COR-L47 (cell line): ENCODE measurements at regions not wholly inside any gene's neighbourhood (a gene's known extent, or its start where the extent isn't known, plus 50 kb on each side); places are given as distances from the start of the nearest gene placed in this dataset.
"Not testable (repeated sequence)": the region's sequence is repeated elsewhere in the genome, so short reads cannot be mapped to it uniquely, and the experiment has no call there.

Experiments used
- DNase-seq: peaks from one replicate; lab custom pipeline; 2025; lab: John Stamatoyannopoulos, UW

DNA sequence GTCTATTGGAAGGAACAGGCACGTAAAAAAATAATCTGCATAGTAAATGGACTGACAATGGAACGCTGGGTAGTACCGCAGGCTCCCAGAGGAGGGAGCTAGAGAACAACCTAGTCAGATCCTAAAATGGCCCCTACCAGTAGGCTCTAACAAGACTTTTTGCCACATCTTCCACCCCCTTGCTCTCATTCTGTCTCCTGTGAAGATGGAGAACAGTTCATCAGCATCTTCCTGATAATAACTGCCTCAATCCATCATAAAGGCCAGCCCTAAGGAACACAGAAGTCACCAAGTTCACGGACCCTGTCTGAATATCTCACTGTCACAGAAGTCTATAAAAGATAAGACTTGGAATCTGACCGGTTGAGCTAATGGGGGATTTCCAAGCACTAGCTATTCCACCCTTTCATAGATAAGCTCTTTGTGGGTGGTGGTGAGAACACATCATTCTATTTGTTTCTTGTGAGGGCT, 133.4 kb downstream of the SLC1A3 start:
- peak; percentile 71 for DNase-seq

DNA sequence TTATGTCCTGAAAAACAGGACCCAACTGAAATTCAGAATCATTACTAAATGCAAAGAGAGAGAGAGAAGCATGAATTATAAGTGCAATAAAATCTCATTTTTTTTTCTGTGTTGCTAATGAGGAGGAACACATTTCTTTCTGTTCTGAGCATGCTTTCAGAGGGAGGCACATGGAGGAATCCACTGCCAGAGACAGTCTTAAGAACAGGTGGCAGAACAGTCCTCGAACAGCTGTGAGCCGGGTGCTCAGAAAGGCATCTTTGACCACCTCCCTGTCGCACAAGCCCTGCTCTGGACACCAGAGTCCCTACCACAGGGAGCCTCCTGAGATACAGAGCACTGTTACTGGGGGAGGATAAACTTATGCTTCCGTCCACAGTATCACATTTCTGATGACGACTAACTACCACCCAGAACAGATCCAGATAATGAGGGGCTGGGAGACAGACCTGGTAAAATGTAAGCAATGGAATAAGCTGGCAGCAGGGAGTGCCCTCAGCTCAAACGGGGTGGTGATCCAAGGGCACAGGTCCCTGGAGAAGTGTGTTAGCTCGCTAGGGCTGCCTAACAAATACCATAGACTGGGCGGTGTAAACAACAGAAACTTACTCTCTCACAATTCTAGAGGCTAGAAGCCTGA, 134.0 kb downstream of the SLC1A3 start:
- no peak for DNase-seq

DNA sequence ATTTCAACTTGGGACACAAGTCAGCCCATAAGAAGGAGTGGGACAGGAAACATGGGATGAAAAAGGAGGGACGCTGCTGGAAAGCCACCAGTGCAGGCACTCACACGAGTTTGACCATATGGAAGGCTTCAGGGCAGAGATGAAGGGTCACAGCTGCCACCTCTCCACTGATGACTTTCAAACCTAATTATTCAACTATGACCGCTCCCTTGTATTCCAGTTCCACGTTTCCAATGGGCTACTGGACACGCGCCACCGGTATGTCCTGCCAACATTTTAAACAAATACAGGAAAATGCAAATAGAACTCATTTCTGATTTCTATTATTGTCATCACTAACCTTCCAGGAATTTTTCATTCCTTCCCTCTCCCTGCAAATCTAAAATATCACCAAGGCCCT, 134.7 kb downstream of the SLC1A3 start:
- no peak for DNase-seq

DNA sequence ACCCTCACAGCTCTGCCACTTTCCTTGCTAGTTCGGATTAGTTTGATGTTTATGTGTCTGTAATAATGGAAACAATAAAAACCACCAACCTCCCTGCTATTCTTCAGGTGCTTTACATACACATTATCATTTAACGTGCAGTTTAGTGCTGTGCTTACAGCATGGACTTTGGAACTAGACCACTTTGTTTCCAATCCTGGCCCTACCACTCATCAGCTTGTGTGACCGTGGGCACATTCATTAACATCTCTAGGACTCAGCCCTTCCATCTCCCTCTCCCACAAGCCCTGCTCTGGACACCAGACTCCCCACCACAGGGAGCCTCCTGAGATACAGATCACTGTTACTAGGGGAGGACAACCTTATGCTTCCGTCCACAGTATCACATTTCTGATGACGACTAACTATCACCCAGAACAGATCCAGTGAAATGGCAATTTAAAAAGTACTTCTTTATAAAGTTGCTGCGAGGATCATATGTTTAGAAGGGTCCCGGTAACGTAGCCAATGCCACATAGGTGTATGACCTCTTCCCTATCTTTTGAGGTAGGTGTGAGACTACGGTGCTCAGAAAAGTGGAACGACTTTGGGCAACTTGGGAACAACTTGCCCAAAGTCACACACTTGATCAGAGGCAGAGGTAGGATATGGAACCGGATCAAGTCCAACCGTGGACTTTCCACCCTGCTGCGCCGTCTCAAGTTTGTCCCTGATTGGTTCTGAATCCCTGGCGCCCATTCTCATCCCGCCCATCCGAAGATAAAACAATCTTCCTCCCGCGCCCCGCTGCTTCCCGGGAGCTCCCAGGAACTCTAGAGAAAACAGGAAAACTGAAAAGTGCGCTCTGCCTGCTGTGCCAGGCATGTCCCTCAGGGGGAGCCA, 132.4 kb upstream of the NIPBL start:
- DNase-seq = no peak

DNA sequence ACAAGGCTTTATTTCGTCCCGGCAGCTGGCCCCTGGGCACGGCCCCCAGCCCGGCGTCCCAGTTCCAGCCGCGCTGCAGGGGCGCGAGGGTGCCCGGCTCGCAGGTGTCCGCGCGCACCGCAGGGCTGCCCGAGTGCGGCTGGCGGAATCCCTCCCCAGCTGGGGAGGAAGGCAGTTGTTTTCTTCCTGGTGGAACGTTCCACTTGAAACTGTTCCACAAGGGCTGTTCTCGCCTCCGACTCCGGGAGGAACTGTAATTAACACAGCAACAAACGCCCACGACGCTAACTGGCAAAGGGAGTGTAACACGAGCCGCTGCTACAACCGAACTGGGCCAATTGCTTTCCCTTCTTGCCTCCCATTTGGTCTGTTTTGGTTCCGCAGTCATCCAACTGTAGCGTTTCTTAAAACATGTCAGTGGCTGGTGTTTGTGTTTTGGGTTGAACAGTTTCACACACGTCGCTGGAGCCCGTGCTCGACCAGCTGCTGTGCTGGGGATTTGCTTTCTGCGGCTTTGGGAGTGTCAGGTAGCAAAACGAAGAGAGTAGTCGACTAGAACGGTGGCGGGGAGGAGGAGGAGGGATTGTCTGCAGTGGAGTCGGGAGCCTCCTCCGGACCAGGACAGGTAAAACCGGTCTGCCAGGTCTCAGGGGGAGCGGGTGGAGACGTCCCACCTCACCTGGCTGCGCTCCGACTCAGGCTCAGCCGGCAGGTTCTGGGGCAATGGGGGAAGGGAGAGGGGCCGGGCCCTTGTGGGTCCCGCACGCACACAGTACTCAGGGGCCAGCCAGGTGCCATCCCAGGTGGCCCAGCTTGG, 131.6 kb upstream of the NIPBL start:
- DNase-seq = peak; percentile 43

DNA sequence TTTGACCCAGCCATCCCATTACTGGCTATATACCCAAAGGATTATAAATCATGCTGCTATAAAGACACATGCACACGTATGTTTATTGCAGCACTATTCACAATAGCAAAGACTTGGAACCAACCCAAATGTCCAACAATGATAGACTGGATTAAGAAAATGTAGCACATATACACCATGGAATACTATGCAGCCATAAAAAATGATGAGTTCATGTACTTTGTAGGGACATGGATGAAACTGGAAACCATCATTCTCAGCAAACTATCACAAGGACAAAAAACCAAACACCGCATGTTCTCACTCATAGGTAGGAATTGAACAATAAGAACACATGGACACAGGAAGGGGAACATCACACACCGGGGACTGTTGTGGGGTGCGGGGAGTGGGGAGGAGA, 128.8 kb upstream of the NIPBL start:
- DNase-seq = not testable (repeated sequence)

DNA sequence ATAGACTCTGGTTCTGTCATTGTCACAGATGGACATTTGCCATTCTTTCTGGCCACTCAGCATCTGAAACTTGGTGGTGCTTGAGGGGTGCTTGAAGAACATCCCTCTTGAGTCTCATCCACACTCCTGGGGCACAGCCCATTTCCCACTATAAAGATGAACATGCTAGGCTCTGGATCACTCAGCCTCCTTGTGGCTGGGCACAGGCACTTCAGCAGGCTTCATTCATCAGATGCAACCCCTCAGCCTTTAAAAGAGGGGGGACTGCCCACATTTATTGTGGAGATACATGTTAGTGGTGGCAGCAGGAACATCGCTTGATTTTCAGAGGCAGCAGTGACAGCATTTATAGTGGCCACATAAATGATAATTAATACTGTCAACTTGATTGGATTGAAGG, 124.7 kb upstream of the NIPBL start:
- DNase-seq = no peak

DNA sequence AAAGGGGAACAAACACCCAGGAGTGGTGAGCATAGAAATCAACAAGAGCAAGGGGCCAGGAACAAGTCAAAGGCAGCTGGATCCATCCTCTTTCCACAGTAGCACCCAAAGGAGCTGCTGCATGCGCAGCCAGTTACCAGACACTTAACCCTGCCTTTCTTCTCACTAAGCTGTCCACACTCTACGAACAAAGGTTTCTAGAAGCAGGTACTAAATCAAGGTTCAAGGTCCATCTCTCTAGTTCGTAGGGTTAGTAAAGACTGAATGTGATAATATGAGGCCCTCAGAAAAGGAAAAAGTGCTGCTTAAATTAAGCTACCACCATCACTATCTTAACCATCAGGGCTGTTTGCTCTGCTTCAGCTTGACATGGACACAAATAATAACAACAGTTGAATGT, 121.2 kb upstream of the NIPBL start:
- DNase-seq = no peak

DNA sequence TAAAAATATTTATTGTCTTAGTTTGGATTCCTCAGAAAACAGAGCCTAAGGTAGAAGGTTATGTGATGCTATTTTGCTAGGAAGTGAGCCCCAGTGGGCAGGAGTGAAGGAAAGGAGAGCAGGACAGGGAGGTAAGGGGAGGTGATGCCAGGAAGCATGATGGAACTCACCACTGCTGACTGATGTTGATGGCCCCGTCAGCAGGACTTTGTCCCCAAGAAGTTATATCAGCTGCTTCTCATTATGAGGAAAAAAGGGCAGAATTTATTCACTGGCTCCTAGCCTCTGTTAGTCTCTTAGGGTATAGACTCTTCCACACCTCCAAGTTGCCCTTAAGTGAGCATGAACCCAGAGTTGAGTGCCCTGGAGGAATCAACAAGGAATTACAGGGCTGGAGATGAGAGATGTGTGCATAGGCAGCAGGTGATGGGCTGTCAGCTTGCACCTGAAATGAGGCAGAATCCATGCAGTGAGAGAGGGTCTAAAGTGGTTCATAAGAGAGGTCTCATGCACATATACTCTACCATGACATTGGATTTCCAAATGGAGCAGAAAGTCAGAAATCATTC, 120.6 kb upstream of the NIPBL start:
- no peak for DNase-seq

DNA sequence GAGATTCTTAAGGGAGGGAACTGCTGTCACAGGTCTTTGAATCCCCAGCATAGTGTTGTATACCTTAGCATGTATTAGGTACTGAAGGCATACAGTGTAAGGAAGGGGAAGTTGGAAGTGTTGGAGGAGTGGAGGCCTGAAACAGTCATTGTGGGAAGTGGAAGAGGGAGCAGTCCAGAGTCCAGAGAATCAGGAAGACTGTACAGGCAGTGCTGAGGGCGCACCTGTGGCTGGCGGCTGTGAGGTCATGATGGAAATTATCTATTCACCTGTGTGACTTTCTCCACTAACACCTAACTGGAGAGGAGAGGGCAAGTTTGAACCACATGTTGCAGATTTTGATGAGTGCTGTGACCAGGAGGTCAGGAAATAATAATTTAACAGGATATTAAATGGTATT, 119.7 kb upstream of the NIPBL start:
- no peak for DNase-seq

DNA sequence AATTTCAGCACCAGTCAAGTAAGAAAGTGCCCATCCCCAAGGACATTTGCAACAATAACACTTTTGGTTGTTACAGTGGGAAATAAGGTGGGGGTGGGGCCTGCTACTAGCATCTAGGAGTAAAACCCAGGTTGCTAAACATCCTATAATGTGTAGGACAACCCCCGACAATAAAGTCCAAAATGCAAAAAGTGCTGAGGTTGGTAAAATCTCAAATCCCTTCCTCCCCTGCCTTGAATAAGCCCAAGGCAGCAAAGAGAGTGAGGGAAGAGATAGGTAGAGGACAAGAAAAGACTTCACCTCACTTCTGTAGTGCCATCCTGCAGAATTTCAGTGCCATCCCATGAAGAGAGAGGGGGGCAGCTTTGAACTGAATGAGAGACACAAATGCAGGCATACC, 117.5 kb upstream of the NIPBL start:
- no peak for DNase-seq

DNA sequence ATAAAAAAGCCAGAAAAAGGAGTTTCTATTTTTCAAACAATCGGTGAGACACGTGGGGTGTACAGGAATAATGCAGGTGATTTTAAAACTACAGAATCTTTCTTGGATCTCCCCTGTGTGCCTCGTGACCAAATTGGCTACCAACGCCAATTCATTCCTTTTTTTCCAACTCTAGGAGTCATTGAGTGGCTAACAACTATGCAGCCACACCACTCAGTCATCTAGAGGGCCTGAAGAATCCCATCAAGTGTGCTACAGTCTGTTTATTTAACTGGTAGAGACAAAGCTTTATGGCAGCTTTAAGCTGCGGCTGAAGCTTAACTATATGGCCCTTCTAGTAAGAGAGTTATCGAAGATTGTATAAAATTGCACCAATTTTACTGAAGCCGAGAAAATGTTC, 113.1 kb upstream of the NIPBL start:
- DNase-seq = no peak

DNA sequence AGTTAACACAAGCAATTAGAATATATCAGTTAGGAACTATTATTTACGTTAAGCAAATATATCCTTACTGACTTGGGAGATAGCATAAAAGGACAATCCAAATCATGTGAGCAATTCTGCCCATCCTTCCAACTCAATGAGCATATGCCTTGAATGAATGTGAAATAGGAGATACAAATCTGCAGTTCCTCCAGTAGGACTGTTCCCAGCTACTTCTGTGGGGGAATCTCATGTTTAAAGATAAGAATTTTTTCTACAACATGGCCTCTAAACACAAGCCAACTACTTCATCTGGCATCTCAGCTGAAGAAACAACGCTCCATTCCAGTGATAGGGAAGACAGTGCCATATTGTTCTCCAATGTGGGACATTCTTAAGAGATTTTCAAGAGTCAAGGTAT, 110.7 kb upstream of the NIPBL start:
- no peak for DNase-seq

DNA sequence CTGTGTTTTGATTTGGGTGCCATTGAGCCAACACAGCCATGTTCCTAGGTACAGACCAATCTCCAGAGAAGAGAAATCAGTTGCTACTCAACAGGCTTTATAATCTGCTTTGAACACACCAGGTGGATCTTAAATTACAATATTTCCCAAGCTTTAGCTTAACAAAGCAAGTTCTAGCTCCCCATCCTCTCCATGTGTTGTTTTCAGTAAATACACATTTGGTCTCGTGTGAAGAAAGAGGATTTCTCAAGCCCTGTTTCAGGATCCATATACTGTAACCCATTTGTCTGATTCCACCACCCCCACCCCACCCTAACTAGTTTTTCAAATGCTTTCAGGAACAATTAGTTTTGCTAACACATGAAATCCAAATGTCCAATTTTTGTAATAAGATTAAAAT, 109.6 kb upstream of the NIPBL start:
- no peak for DNase-seq

DNA sequence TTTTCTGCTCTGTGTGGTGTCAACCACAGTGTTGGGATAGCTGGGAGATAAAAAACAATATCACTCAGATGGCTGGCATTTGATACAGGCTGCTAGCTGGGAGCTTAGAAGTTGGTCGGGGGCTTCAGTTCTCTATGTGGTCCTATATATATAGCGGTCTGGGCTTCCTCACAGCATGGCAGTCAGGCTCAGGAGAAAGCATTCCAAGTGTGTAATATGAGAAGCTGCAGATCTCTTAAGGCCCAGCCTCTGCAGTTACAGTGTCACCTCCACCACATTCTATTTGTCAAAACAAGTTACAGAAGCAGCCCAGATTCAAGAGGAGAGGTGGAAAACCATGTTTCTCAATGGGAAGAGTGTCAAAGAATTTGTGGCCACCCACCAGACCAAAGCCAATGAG, 108.1 kb upstream of the NIPBL start:
- DNase-seq = no peak

DNA sequence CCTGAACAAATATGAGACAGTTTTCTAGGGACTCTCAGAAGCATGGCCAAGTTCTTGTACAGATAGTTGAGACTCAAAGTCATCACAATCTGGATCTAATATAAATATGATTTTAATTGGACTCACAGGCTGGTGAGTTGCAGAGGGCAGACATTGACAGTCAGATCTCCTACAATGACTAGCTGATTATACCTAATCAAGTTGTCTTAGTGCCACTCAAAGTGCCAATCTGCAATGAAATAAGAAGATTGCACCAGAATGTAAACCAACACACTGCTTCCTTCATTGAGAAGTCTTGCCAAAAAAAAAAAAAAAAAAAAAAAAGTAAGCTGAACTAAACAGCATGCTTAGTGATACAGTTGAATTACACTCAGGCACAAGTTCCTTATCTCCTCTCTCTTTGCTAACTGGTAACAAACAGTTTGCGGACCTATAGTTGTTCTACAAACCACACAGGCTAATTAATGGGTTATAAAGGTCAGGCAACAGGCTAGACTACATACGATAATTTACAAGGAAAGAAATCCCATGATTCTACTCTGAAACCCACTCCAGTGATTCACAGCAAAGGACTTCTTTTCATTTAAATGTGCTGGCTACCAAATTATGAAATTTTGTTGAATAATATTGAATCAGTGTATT, 107.3 kb upstream of the NIPBL start:
- no peak for DNase-seq

DNA sequence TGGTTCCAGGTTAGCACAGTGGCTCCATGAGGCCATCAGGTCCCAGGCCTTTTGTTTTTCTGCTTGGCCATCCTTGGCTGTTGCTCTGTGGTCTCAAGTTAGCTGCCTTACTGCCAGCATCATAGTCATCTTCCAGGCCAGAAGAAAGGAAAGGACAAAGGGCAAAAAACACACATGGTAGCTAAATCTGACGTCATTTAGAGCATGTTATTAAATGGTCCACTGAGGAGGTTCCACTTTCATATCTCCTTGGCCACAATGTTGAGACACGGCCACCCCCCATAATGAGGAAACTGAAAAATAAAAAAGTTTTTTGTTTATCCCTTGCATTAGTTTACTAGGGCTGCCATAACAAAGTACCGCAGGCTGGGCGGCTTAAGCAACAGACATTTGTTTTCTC, 106.4 kb upstream of the NIPBL start:
- no peak for DNase-seq

DNA sequence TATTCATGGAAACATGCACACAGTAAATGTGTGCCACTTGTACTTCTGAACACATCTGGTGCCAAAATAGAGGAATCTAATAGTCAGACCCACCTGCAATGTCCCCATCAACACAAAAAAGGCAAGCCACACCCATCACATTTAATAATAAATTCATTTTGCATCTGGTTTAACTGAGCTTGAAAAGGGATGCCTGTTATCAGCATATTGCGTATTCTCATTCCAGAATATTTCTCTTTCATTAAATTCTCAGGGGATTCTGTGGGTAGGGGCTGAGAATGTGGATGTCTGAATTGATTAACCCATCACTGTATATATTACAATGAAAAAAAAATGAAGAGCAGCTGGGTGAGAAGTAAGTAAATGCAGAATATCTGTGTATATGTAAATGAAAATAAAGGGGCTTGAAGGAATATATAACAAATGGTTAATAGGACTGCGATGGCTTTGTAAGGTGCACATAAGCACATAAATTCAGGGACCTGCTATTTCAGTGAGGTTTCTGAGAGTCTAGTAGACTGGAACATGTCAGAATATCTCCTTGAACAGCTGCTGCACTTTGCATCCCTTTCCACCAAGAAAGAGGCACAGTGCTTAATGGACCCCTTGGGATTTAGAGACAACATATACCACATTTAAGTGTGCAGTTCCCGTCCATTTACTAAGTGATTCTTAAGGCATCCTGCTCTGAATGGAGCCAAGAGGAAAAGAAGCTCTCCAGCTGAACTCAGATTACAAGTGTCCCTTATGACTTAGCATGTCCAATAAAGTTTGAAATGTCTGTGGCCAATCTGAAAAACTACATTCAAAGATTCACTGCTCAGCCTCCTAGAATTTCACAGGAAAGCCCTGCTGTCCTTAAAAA, 104.1 kb upstream of the NIPBL start:
- no peak for DNase-seq

DNA sequence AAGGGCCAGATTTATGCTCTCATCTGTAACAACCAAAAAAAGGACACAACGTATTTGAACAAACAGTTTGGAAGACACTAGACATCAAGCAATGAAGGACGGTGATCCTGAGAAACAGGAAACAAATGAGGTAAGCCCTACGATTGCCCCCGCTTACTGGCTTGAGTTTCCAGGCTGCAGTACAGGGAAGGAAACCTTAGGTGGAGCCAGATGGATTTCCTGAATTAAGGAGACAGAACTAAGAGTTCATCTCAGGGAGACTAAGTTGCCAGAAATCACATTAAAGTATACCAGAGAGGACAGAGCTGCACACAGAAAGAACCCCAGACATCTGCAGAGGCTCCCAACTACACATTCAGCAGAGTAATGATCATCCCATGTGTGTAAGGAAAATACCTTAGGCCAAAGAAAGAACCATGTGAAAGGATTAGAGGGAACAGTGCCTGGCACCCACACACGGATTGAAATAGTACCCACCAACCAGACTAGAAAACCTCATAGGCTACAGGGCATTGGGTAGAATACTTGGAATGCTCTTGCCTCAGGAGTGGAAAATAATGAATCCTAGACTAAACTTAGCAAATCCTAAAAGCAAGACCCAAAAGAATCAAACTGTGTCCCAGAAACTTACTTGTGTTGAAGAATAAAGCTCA, 99.3 kb upstream of the NIPBL start:
- DNase-seq = peak; percentile 4

DNA sequence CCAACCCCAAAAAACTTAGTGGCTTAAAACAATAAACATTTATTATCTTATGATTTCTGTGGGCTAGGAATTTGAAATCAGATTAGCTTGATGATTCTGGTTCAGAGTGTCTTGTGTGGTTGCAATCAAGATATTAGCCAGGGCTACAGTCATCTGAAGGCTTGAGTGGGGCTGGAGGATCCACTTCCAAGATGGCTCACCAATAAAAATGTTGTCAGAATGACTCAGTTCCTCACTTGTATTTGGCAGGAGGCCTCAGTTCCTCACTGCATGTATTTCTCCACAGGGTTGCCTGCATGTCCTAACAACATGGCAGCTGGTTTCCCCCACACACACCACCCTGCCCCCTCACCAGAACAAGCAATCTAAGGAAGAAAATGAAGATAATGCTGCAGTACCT, 98.2 kb upstream of the NIPBL start:
- DNase-seq = no peak
